GM12878 (cell line): ENCODE measurements at regions not wholly inside any gene's neighbourhood (a gene's known extent, or its start where the extent isn't known, plus 50 kb on each side); places are given as distances from the start of the nearest gene placed in this dataset.

ENCODE experiments used
- ATAC-seq: fragments of 200-7000 bp; cut with Tn5 transposase; 3 replicates; pipeline ENCODE4 v1.9.1; 2020; ENCODE audit warnings: mild to moderate bottlenecking, moderate library complexity
- BruUV-seq: library from RNA; stranded (reverse); fragments of 400-500 nt; replicated peaks from 2 replicates; lab custom pipeline; 2021; lab: Mats Ljungman, UMichigan
- CTCF ChIA-PET: fragments of 300-600 bp; sonication (Branson Sonifier 250); formaldehyde crosslinking; extraction: SDS; loops from one replicate; lab custom pipeline; 2021; ENCODE audit warnings: inconsistent platforms; lab: Yijun Ruan, JAX
- POLR2A ChIA-PET: fragments of 350-600 bp; formaldehyde crosslinking; extraction: SDS; loops from one replicate; lab custom pipeline; 2021; ENCODE audit warnings: inconsistent platforms; lab: Charles Lee
- RAD21 ChIA-PET: fragments of 300-600 bp; sonication (Branson Sonifier 250); formaldehyde crosslinking; loops from one replicate; lab custom pipeline; 2023; ENCODE audit warnings: antibody characterized with exemption; ENCODE audit not compliant: unreplicated experiment; lab: Charles Lee
- SMC1A ChIA-PET: fragments of 300-600 bp; sonication (Branson Sonifier 250); formaldehyde crosslinking; loops from one replicate; lab custom pipeline; 2023; ENCODE audit not compliant: unreplicated experiment, uncharacterized antibody; lab: Charles Lee
- DNase-seq: peaks from one replicate; pipeline ENCODE4 v3.0.0-alpha.2; 2011; ENCODE audit warnings: low read depth, low spot score
- FAIRE-seq: peaks from 3 replicates; lab custom pipeline; 2011; peaks lifted over from hg19 to GRCh38; lab: Jason Lieb, UNC
- H2AFZ ChIP-seq: 2 replicates; pipeline ENCODE4 v1.6.0; 2011; ENCODE audit warnings: low read depth, low read length, control low read depth; ENCODE audit not compliant: control insufficient read depth
- H3K27ac ChIP-seq: 2 replicates; pipeline ENCODE4 v1.5.1; 2011; ENCODE audit warnings: control low read depth; ENCODE audit not compliant: control insufficient read depth, insufficient read depth
- H3K27me3 ChIP-seq, 2 experiments: replicated peaks in 1 of 2; 2 replicates each; pipeline versions ENCODE4 v1.6.0 to v1.6.1; 2011; ENCODE audit warnings: low read length in 1 of 2; ENCODE audit not compliant: control insufficient read depth in 2 of 2, insufficient read depth in 2 of 2
- H3K36me3 ChIP-seq, 2 experiments: 2 replicates each; pipeline ENCODE4 v1.5.1; 2011; ENCODE audit warnings: low read length in 1 of 2; ENCODE audit not compliant: control insufficient read depth in 2 of 2, insufficient read depth in 2 of 2
- H3K4me1 ChIP-seq: 2 replicates; pipeline ENCODE4 v1.6.1; 2011; ENCODE audit warnings: mild to moderate bottlenecking, low read length, moderate library complexity, mixed read lengths; ENCODE audit not compliant: control insufficient read depth, insufficient read depth
- H3K4me2 ChIP-seq: 2 replicates; pipeline ENCODE4 v1.6.0; 2011; ENCODE audit warnings: control low read depth; ENCODE audit not compliant: control insufficient read depth, insufficient read depth
- H3K4me3 ChIP-seq: fragments of 200-600 bp; sonication (generic); 2 replicates; pipeline ENCODE4 v1.5.1; 2016
- H3K79me2 ChIP-seq: 2 replicates; pipeline ENCODE4 v1.6.0; 2011; ENCODE audit warnings: low read length; ENCODE audit not compliant: control insufficient read depth, insufficient read depth
- H3K9ac ChIP-seq: 2 replicates; pipeline ENCODE4 v1.8.0; 2011; ENCODE audit warnings: low read length, control low read depth, mixed read lengths; ENCODE audit not compliant: control insufficient read depth, insufficient read depth
- H3K9me3 ChIP-seq: replicated peaks from 3 replicates; pipeline ENCODE4 v1.5.1; 2011; ENCODE audit warnings: mild to moderate bottlenecking, low read length; ENCODE audit not compliant: control insufficient read depth, insufficient read depth
- H4K20me1 ChIP-seq: 2 replicates; pipeline ENCODE4 v1.6.0; 2011; ENCODE audit not compliant: control insufficient read depth, insufficient read depth
- CHD1 ChIP-seq: IDR thresholded peaks from 2 replicates; pipeline ENCODE4 v1.6.1; 2012; ENCODE audit warnings: low read depth, low read length, improper control_type of control experiment
- CHD4 ChIP-seq: fragments of 200-600 bp; sonication (generic); IDR thresholded peaks from 2 replicates; pipeline ENCODE4 v1.6.1; 2016; ENCODE audit warnings: mild to moderate bottlenecking
- FOXM1 ChIP-seq: IDR thresholded peaks from 2 replicates; pipeline ENCODE4 v1.6.1; 2012; ENCODE audit warnings: low read depth, mild to moderate bottlenecking, inconsistent platforms, low read length, moderate library complexity
- JUND ChIP-seq: IDR thresholded peaks from 2 replicates; pipeline ENCODE4 v1.6.1; 2012; ENCODE audit warnings: low read depth, mild to moderate bottlenecking, low read length, improper control_type of control experiment, moderate library complexity
- SUZ12 ChIP-seq: fragments of 200-600 bp; sonication (generic); IDR thresholded peaks from one replicate; pipeline ENCODE4 v1.6.1; 2018; ENCODE audit warnings: antibody characterized with exemption, mild to moderate bottlenecking; ENCODE audit not compliant: unreplicated experiment
- TCF7 ChIP-seq: IDR thresholded peaks from 2 replicates; pipeline ENCODE4 v1.6.1; 2014; ENCODE audit warnings: antibody characterized with exemption, borderline replicate concordance
- WGBS: methylation state at CpG from one replicate; pipeline ENCODE4 v1.1.6; 2016; ENCODE audit warnings: low lambda C conversion rate; ENCODE audit not compliant: insufficient replicate concordance, insufficient coverage; ENCODE audit errors: missing lambda C conversion rate; 5-methylcytosine and 5-hydroxymethylcytosine counted together
- in situ Hi-C: fragments of 300-500 bp; cut with MboI; formaldehyde crosslinking; loops from 9 replicates; pipeline ENCODE4 v1.14.3; 2018; ENCODE audit warnings: mixed read lengths
- intact Hi-C: fragments of 100-400 bp; cut with micrococcal nuclease; formaldehyde crosslinking; loops from one replicate; pipeline ENCODE4 v1.14.2; 2022; ENCODE audit not compliant: unreplicated experiment
- TF ChIP-seq, protein P1 (sequence below): fragments of 450-650 bp; IDR thresholded peaks from 2 replicates; pipeline ENCODE4 v1.6.1; 2017; ENCODE audit warnings: mild to moderate bottlenecking, low read depth, inconsistent platforms; ENCODE audit not compliant: poor library complexity, severe bottlenecking

DNA sequence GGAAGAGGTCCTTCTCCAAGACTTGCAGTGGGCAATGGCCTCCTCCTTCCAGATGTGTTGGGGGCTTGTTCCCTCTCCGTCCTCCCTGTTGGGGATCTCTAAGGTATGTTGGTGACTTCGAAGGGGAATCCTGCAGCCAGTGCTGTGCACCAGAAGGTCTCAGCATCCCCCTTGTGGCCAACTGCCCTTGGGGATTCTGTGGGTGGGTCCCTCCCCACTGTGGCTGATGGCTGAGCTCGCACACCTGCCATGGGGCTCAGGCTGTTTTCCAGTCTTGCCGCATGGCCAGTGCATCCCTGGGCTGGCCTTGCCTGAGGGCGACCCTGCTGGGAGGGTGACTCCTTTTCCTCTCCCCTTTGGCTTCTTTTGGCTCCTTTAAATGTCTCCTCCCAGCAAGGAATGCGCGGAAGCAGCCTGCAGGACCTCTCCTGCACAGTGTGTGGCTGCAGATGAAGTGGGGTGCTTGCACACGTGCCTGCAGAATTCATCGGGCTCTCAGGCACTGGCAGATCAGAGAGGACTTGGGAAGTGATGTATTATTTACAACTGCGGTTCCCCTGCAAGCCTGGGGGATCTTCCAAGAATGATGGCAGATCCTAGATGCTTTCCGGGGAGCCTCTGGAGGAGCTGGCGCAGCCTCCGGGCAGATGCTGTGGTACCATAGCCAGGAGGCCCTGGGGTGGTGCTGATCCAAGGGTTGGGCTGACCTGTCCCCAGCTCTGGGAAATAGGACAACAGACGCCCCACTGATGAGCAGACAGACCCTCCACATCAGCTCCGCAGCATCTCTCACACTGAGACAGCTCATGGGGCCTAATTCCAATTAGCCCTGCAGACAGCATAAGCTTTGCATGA lies 410.0 kb downstream of the TCERG1L start (continued):
- TF ChIP-seq, protein P1, sequence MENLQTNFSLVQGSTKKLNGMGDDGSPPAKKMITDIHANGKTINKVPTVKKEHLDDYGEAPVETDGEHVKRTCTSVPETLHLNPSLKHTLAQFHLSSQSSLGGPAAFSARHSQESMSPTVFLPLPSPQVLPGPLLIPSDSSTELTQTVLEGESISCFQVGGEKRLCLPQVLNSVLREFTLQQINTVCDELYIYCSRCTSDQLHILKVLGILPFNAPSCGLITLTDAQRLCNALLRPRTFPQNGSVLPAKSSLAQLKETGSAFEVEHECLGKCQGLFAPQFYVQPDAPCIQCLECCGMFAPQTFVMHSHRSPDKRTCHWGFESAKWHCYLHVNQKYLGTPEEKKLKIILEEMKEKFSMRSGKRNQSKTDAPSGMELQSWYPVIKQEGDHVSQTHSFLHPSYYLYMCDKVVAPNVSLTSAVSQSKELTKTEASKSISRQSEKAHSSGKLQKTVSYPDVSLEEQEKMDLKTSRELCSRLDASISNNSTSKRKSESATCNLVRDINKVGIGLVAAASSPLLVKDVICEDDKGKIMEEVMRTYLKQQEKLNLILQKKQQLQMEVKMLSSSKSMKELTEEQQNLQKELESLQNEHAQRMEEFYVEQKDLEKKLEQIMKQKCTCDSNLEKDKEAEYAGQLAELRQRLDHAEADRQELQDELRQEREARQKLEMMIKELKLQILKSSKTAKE = no peak
- TF ChIP-seq FOXM1 (no peak), JUND (no peak), CHD1 (no peak), TCF7 (no peak)

DNA sequence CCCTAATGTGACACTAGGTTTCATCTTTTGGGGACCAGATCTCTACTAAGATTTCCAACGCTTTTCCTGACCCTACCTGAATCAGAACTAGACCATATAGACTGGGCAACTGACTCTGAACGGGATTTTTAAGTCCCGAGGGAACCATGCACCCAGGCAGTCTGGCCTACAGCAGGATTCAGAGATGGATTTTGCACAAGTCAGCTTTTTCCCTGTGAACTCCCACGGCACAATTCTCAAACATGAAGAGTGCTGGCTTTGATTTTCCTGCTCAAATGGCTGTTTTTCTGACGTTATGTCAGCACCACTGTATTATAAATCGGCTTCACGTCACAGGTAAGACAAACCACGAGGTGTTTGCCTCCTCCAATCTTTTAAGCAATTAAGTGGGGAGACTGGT lies 409.1 kb downstream of the TCERG1L start:
- ChIA-PET RAD21 (no interaction called here), CTCF (no interaction called here), POLR2A (no interaction called here), SMC1A (no interaction called here)
- H4K20me1 ChIP-seq = no peaks in the 10 kb centered on the region
- no TSS peak for BruUV-seq
- no peak overlapping the region for H3K4me3 ChIP-seq
- TF ChIP-seq SUZ12 (no peak), CHD4 (no peak)
- H2AFZ ChIP-seq = no peak overlapping the region
- ATAC-seq (no peak), FAIRE-seq (no peak), DNase-seq (no peak)
- H3K4me1 ChIP-seq = no peaks in the 10 kb centered on the region
- 3% methylated on average over 8 of the region's 8 CpGs for WGBS
- no peaks in the 10 kb centered on the region for H3K36me3 ChIP-seq
- H3K79me2 ChIP-seq = no peaks in the 10 kb centered on the region
- no peak overlapping the region for H3K4me2 ChIP-seq
- intact Hi-C loops = no loop called here
- in situ Hi-C loops = no loop called here
- no peak overlapping the region for H3K27ac ChIP-seq
- no peaks in the 10 kb centered on the region for H3K9me3 ChIP-seq
- no peak overlapping the region for H3K9ac ChIP-seq
- H3K27me3 ChIP-seq = no peaks in the 10 kb centered on the region
